22Rv1 (cell line): ENCODE measurements at regions not wholly inside any gene's neighbourhood (a gene's known extent, or its start where the extent isn't known, plus 50 kb on each side); places are given as distances from the start of the nearest gene placed in this dataset.

ENCODE experiments used
- ZFX ChIP-seq: fragments of 450-650 bp; IDR thresholded peaks from 2 replicates; pipeline ENCODE4 v1.6.1; 2017; ENCODE audit warnings: antibody characterized with exemption, borderline replicate concordance
- TF ChIP-seq, protein P1 (sequence below): fragments of 450-650 bp; IDR thresholded peaks from 2 replicates; pipeline ENCODE4 v1.5.1; 2017; ENCODE audit warnings: mild to moderate bottlenecking

DNA sequence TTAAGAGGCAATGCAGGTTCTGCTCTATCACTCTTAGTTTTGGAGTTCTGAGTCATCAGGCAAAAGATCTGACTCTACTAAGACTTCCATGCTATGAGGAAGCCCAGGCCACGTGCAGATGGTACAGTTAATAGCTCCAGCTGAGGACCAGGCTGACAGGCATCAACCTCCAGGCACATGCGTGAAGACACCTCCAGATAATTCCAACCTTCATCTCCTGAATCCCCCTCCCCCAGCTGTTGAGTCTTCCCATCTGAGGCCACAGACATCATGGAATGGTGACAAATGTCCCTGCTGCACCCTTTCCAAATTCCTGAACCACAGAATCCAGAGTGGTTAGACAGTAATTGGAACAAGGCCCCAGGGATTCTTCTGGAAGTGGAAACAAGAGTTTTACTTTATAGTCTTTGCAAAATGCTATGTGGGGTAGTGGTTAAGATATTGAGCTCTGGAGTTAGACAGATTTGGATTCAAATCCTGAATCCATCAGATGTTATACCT is 183.8 kb downstream of the KLF5 start:
- TF ChIP-seq, protein P1, sequence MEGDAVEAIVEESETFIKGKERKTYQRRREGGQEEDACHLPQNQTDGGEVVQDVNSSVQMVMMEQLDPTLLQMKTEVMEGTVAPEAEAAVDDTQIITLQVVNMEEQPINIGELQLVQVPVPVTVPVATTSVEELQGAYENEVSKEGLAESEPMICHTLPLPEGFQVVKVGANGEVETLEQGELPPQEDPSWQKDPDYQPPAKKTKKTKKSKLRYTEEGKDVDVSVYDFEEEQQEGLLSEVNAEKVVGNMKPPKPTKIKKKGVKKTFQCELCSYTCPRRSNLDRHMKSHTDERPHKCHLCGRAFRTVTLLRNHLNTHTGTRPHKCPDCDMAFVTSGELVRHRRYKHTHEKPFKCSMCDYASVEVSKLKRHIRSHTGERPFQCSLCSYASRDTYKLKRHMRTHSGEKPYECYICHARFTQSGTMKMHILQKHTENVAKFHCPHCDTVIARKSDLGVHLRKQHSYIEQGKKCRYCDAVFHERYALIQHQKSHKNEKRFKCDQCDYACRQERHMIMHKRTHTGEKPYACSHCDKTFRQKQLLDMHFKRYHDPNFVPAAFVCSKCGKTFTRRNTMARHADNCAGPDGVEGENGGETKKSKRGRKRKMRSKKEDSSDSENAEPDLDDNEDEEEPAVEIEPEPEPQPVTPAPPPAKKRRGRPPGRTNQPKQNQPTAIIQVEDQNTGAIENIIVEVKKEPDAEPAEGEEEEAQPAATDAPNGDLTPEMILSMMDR: no peak
- no peak for TF ChIP-seq ZFX
